A549 (cell line): ENCODE measurements at regions not wholly inside any gene's neighbourhood (a gene's known extent, or its start where the extent isn't known, plus 50 kb on each side); places are given as distances from the start of the nearest gene placed in this dataset.
A peak's percentile ranks its signal among the peaks of the same experiment; 100 is the strongest.

ENCODE experiments used
- ATAC-seq, 2 experiments: fragments of 200-7000 bp in 1 of 2; fragments of >200 bp in 1 of 2; cut with Nextera tagmentation in 1 of 2; cut with Tn5 transposase in 1 of 2; 3 replicates each; pipeline versions ENCODE4 v1.8.0 to v1.9.1; 2018 to 2020; ENCODE audit warnings: mild to moderate bottlenecking in 1 of 2, moderate library complexity in 1 of 2
- CTCF ChIA-PET: fragments of 300-600 bp; sonication (Branson Sonifier 250); formaldehyde crosslinking; extraction: SDS; loops from one replicate; lab custom pipeline; 2021; ENCODE audit warnings: antibody characterized with exemption, inconsistent platforms; lab: Yijun Ruan, JAX
- POLR2A ChIA-PET: fragments of 350-600 bp; formaldehyde crosslinking; extraction: SDS; loops from one replicate; lab custom pipeline; 2021; ENCODE audit warnings: antibody characterized with exemption, inconsistent platforms; lab: Yijun Ruan, JAX
- DNase-seq, 2 experiments: peaks; one replicate each; pipeline versions ENCODE4 v3.0.0 to v3.0.0-alpha.2; 2011 to 2016; ENCODE audit warnings: low read depth in 1 of 2, low spot score in 1 of 2
- FAIRE-seq: peaks from 2 replicates; lab custom pipeline; 2011; peaks lifted over from hg19 to GRCh38; lab: Jason Lieb, UNC
- H3K27ac ChIP-seq, 2 experiments: fragments of >200 bp; sonication (Bioruptor Twin); formaldehyde crosslinking; 3 replicates each; pipeline ENCODE4 v1.5.1; 2016 to 2017
- H3K4me1 ChIP-seq: fragments of >200 bp; sonication (Bioruptor Twin); formaldehyde crosslinking; 3 replicates; pipeline ENCODE4 v1.6.1; 2016
- H3K4me2 ChIP-seq: fragments of >200 bp; sonication (Bioruptor Twin); formaldehyde crosslinking; 3 replicates; pipeline ENCODE4 v1.6.1; 2016
- H3K4me3 ChIP-seq: fragments of >200 bp; sonication (Bioruptor Twin); formaldehyde crosslinking; 3 replicates; pipeline ENCODE4 v1.5.1; 2016
- H3K9me3 ChIP-seq: fragments of >200 bp; sonication (Bioruptor Twin); formaldehyde crosslinking; 3 replicates; pipeline ENCODE4 v1.6.1; 2016
- BHLHE40 ChIP-seq: IDR thresholded peaks from 2 replicates; pipeline ENCODE4 v1.6.1; 2012; ENCODE audit warnings: low read depth, low read length, inconsistent platforms
- CEBPB ChIP-seq, 2 experiments: fragments of >200 bp in 1 of 2; sonication (Bioruptor Twin) in 1 of 2; formaldehyde crosslinking in 1 of 2; IDR thresholded peaks; 2 replicates each; pipeline ENCODE4 v1.6.1; 2012 to 2016
- CHD4 ChIP-seq: fragments of 200-600 bp; sonication (generic); IDR thresholded peaks from 2 replicates; pipeline ENCODE4 v1.6.1; 2016; ENCODE audit warnings: antibody characterized with exemption, mild to moderate bottlenecking, borderline replicate concordance
- EP300 ChIP-seq, 2 experiments: fragments of >200 bp; sonication (Bioruptor Twin); formaldehyde crosslinking; IDR thresholded peaks; 2 replicates in 1 of 2; 3 replicates in 1 of 2; pipeline ENCODE4 v1.6.1; 2016 to 2017
- FOSB ChIP-seq: fragments of 250-450 bp; sonication (Bioruptor Pico); IDR thresholded peaks from 2 replicates; pipeline ENCODE4 v1.5.0; 2020; ENCODE audit warnings: mild to moderate bottlenecking, moderate library complexity
- FOSL2 ChIP-seq, 2 experiments: fragments of 450-650 bp in 1 of 2; fragments of >200 bp in 1 of 2; sonication (Bioruptor Twin) in 1 of 2; formaldehyde crosslinking; IDR thresholded peaks; 2 replicates each; pipeline versions ENCODE4 v1.5.0 to v1.6.1; 2016 to 2020; ENCODE audit warnings: mild to moderate bottlenecking in 1 of 2, moderate library complexity in 1 of 2
- GATA3 ChIP-seq: IDR thresholded peaks from 2 replicates; pipeline ENCODE4 v1.6.1; 2012; ENCODE audit warnings: borderline replicate concordance
- HDAC2 ChIP-seq: fragments of 200-600 bp; sonication (generic); IDR thresholded peaks from 2 replicates; pipeline ENCODE4 v1.6.1; 2016
- HOXA7 ChIP-seq: fragments of 250-450 bp; sonication (Bioruptor Pico); IDR thresholded peaks from 2 replicates; pipeline ENCODE4 v1.5.0; 2020; ENCODE audit warnings: mild to moderate bottlenecking, moderate library complexity
- HOXB13 ChIP-seq: fragments of 250-450 bp; sonication (Bioruptor Pico); IDR thresholded peaks from 2 replicates; pipeline ENCODE4 v1.5.0; 2020; ENCODE audit warnings: low read depth, mild to moderate bottlenecking, moderate library complexity
- HOXB5 ChIP-seq: fragments of 250-450 bp; sonication (Bioruptor Pico); IDR thresholded peaks from 2 replicates; pipeline ENCODE4 v1.5.0; 2020; ENCODE audit warnings: mild to moderate bottlenecking, moderate library complexity
- JUN ChIP-seq, 2 experiments: fragments of >200 bp; sonication (Bioruptor Twin); formaldehyde crosslinking; IDR thresholded peaks; 2 replicates in 1 of 2; 3 replicates in 1 of 2; pipeline ENCODE4 v1.6.1; 2016 to 2017
- JUNB ChIP-seq: fragments of >200 bp; sonication (Bioruptor Twin); formaldehyde crosslinking; IDR thresholded peaks from 2 replicates; pipeline ENCODE4 v1.6.1; 2016
- KDM1A ChIP-seq: fragments of 200-600 bp; sonication (generic); IDR thresholded peaks from 2 replicates; pipeline ENCODE4 v1.6.1; 2016; ENCODE audit warnings: low read depth, mild to moderate bottlenecking
- MAFK ChIP-seq: fragments of 450-650 bp; IDR thresholded peaks from 2 replicates; pipeline ENCODE4 v1.6.1; 2014; ENCODE audit not compliant: partially characterized antibody
- MAZ ChIP-seq: fragments of 150-350 bp; IDR thresholded peaks from 2 replicates; pipeline ENCODE4 v1.6.1; 2014; ENCODE audit warnings: antibody characterized with exemption, low read depth, low read length, borderline replicate concordance
- POLR2A ChIP-seq: IDR thresholded peaks from 2 replicates; pipeline ENCODE4 v1.6.1; 2012; ENCODE audit warnings: mild to moderate bottlenecking, low read length
- RAD21 ChIP-seq, 2 experiments: fragments of >200 bp in 1 of 2; sonication (Bioruptor Twin) in 1 of 2; formaldehyde crosslinking in 1 of 2; IDR thresholded peaks in 1 of 2; conservative IDR thresholded peaks in 1 of 2; 2 replicates in 1 of 2; 3 replicates in 1 of 2; pipeline ENCODE4 v1.6.1; 2012 to 2018; ENCODE audit warnings: inconsistent platforms in 1 of 2
- RFX5 ChIP-seq: fragments of 450-650 bp; IDR thresholded peaks from 2 replicates; pipeline ENCODE4 v1.7.1; 2014; ENCODE audit warnings: antibody characterized with exemption, mild to moderate bottlenecking, moderate library complexity
- SMC3 ChIP-seq: fragments of >200 bp; sonication (Bioruptor Twin); formaldehyde crosslinking; IDR thresholded peaks from 3 replicates; pipeline ENCODE4 v1.6.1; 2018; ENCODE audit warnings: inconsistent platforms
- TFCP2L1 ChIP-seq: fragments of 250-450 bp; sonication (Bioruptor Pico); IDR thresholded peaks from 2 replicates; pipeline ENCODE4 v1.5.0; 2021; ENCODE audit warnings: mild to moderate bottlenecking
- ZC3H11A ChIP-seq: fragments of 450-650 bp; IDR thresholded peaks from 2 replicates; pipeline ENCODE4 v1.6.1; 2014; ENCODE audit warnings: antibody characterized with exemption, mild to moderate bottlenecking
- ZNF302 ChIP-seq: fragments of 250-450 bp; sonication (Bioruptor Pico); IDR thresholded peaks from 2 replicates; pipeline ENCODE4 v1.9.0; 2021; ENCODE audit warnings: inconsistent platforms, mild to moderate bottlenecking, moderate library complexity
- WGBS: methylation state at CpG from one replicate; pipeline ENCODE4 v1.1.6; 2017; ENCODE audit errors: missing lambda C conversion rate; 5-methylcytosine and 5-hydroxymethylcytosine counted together
- TF ChIP-seq, protein P1 (sequence below): fragments of >200 bp; sonication (Bioruptor Twin); formaldehyde crosslinking; IDR thresholded peaks from 2 replicates; pipeline ENCODE4 v1.6.1; 2016
- TF ChIP-seq, protein P2 (sequence below): IDR thresholded peaks from 2 replicates; pipeline ENCODE4 v1.6.1; 2012
- TF ChIP-seq, protein P3 (sequence below): IDR thresholded peaks from 2 replicates; pipeline ENCODE4 v1.6.1; 2012
- TF ChIP-seq, protein P4 (sequence below): fragments of 200-600 bp; sonication (generic); IDR thresholded peaks from 2 replicates; pipeline ENCODE4 v1.6.1; 2016; ENCODE audit warnings: antibody characterized with exemption, mild to moderate bottlenecking, moderate library complexity
- TF ChIP-seq, protein P5 (sequence below): fragments of >200 bp; sonication (Bioruptor Twin); formaldehyde crosslinking; IDR thresholded peaks from 3 replicates; pipeline ENCODE4 v1.6.1; 2016
- TF ChIP-seq, protein P6 (sequence below): fragments of 450-650 bp; IDR thresholded peaks from 2 replicates; pipeline ENCODE4 v1.6.1; 2014; ENCODE audit warnings: antibody characterized with exemption

DNA sequence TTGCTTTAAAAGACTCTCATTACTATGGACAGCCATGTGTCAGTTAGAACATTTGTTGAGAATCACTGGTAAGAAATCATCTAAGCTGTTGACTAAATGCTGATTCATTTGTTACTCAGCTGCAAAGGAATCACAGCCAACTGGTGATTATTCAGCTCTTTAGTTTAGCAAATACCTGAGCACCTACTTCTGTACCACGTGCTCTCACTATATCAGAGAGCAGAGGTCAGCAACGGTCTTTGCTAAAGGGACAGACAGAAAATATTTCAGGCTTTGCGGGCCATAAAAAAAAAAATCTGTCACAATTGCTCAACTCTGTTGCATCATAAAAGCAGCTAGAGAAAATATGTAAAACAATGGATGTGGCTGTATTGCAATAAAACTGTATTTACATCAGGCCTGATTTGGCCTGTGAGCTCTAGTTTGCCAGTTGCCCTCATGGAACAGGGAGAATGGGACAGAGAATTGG lies 377.6 kb downstream of the DNAH5 start:
- Histone ChIP-seq H3K9me3 (peaks cover 14% of the 10 kb centered on the region; the same call in 1 of the 3 replicates), H3K4me1 (peaks cover 22% of the 10 kb centered on the region; the same call in 2 of the 3 replicates), H3K4me3 (no peak overlapping the region), H3K27ac (peak overlapping the region; percentile 70 to 77), H3K4me2 (peak overlapping the region; percentile 30)
- peak; percentile 67 for FAIRE-seq
- ChIA-PET CTCF (no interaction called here), POLR2A (no interaction called here)
- 6% methylated on average over 3 of the region's 3 CpGs for whole genome bisulfite sequencing
- DNase-seq: peak; percentile 25 to 60
- peak; percentile 79 to 88 for ATAC-seq
- peak; percentile 72 for TF ChIP-seq MAFK
- peak; percentile 68; the same call in 1 of the 2 replicates for TF ChIP-seq GATA3
- TF ChIP-seq, protein P1, sequence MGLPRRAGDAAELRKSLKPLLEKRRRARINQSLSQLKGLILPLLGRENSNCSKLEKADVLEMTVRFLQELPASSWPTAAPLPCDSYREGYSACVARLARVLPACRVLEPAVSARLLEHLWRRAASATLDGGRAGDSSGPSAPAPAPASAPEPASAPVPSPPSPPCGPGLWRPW: peak; percentile 63; the same call in 1 of the 2 replicates
- no peak for TF ChIP-seq FOSB (CRISPR knock-in tag)
- TF ChIP-seq, protein P2, sequence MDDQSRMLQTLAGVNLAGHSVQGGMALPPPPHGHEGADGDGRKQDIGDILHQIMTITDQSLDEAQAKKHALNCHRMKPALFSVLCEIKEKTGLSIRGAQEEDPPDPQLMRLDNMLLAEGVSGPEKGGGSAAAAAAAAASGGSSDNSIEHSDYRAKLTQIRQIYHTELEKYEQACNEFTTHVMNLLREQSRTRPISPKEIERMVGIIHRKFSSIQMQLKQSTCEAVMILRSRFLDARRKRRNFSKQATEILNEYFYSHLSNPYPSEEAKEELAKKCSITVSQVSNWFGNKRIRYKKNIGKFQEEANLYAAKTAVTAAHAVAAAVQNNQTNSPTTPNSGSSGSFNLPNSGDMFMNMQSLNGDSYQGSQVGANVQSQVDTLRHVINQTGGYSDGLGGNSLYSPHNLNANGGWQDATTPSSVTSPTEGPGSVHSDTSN: 0 out of 2 replicates have a peak, but pooled peaks have one; percentile 50
- TF ChIP-seq JUNB: peak; percentile 76
- no peak for TF ChIP-seq HOXA7
- TF ChIP-seq, protein P3, sequence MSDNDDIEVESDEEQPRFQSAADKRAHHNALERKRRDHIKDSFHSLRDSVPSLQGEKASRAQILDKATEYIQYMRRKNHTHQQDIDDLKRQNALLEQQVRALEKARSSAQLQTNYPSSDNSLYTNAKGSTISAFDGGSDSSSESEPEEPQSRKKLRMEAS: peak; percentile 82
- TF ChIP-seq CEBPB (IDR thresholded peaks at IDR 0.05): peak; percentile 82 to 95
- TF ChIP-seq HOXB5: no peak
- TF ChIP-seq HDAC2: no peak
- TF ChIP-seq TFCP2L1 (CRISPR knock-in tag): no peak
- TF ChIP-seq, protein P4, sequence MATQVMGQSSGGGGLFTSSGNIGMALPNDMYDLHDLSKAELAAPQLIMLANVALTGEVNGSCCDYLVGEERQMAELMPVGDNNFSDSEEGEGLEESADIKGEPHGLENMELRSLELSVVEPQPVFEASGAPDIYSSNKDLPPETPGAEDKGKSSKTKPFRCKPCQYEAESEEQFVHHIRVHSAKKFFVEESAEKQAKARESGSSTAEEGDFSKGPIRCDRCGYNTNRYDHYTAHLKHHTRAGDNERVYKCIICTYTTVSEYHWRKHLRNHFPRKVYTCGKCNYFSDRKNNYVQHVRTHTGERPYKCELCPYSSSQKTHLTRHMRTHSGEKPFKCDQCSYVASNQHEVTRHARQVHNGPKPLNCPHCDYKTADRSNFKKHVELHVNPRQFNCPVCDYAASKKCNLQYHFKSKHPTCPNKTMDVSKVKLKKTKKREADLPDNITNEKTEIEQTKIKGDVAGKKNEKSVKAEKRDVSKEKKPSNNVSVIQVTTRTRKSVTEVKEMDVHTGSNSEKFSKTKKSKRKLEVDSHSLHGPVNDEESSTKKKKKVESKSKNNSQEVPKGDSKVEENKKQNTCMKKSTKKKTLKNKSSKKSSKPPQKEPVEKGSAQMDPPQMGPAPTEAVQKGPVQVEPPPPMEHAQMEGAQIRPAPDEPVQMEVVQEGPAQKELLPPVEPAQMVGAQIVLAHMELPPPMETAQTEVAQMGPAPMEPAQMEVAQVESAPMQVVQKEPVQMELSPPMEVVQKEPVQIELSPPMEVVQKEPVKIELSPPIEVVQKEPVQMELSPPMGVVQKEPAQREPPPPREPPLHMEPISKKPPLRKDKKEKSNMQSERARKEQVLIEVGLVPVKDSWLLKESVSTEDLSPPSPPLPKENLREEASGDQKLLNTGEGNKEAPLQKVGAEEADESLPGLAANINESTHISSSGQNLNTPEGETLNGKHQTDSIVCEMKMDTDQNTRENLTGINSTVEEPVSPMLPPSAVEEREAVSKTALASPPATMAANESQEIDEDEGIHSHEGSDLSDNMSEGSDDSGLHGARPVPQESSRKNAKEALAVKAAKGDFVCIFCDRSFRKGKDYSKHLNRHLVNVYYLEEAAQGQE: no peak
- TF ChIP-seq EP300 (IDR thresholded peaks at IDR 0.05): 0 out of 5 replicates have a peak, but pooled peaks of 1 of the 2 experiments have one; percentile 36
- peak in 1 of 2 experiments; percentile 52; a peak in 2 of 5 replicates for TF ChIP-seq JUN (IDR thresholded peaks at IDR 0.05)
- TF ChIP-seq, protein P5, sequence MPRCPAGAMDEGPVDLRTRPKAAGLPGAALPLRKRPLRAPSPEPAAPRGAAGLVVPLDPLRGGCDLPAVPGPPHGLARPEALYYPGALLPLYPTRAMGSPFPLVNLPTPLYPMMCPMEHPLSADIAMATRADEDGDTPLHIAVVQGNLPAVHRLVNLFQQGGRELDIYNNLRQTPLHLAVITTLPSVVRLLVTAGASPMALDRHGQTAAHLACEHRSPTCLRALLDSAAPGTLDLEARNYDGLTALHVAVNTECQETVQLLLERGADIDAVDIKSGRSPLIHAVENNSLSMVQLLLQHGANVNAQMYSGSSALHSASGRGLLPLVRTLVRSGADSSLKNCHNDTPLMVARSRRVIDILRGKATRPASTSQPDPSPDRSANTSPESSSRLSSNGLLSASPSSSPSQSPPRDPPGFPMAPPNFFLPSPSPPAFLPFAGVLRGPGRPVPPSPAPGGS: 0 out of 3 replicates have a peak, but pooled peaks have one; percentile 43
- TF ChIP-seq ZC3H11A: no peak
- TF ChIP-seq, protein P6, sequence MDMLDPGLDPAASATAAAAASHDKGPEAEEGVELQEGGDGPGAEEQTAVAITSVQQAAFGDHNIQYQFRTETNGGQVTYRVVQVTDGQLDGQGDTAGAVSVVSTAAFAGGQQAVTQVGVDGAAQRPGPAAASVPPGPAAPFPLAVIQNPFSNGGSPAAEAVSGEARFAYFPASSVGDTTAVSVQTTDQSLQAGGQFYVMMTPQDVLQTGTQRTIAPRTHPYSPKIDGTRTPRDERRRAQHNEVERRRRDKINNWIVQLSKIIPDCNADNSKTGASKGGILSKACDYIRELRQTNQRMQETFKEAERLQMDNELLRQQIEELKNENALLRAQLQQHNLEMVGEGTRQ: peak; percentile 58; the same call in 1 of the 2 replicates
- peak; percentile 64 for TF ChIP-seq FOSL2 (IDR thresholded peaks at IDR 0.05)
- TF ChIP-seq FOSL2 (CRISPR knock-in tag; IDR thresholded peaks at IDR 0.05): peak; percentile 77

DNA sequence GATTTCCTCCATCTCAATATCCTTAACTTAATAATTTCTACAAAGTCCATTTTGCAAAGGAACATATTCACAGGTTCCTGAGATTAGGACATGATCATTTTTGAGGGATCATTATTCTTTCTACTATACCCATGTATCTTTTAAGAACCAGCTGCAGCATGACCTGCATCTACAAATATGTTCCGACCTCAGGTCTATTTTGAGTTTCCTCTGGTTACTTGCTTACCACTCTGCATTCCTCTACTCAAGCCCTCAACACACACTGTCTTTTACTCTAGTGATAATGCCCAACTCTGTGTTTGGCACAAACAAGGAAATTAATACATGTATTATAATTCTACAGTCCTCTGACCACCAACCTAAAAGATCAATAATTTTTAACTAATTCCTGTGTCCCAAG lies 386.1 kb downstream of the DNAH5 start:
- no peaks in the 10 kb centered on the region for H3K9me3 ChIP-seq
- CTCF ChIA-PET: no interaction called here
- H3K4me1 ChIP-seq: no peaks in the 10 kb centered on the region
- no peak for DNase-seq
- ATAC-seq: no peak
- no peak overlapping the region for H3K27ac ChIP-seq
- no peak overlapping the region for H3K4me2 ChIP-seq
- no peak for FAIRE-seq
- no peak overlapping the region for H3K4me3 ChIP-seq
- WGBS: 27% methylated on average over 1 of the region's 1 CpG
- POLR2A ChIA-PET: no interaction called here
- no peak for TF ChIP-seq CHD4
- TF ChIP-seq BHLHE40: no peak
- TF ChIP-seq, protein P2: no peak
- TF ChIP-seq RAD21 (conservative IDR thresholded peaks at IDR 0.05 in 1 of 2, IDR thresholded peaks at IDR 0.05 in 1 of 2): no peak
- TF ChIP-seq KDM1A: no peak
- no peak for TF ChIP-seq POLR2A
- TF ChIP-seq ZNF302 (CRISPR knock-in tag): no peak
- no peak for TF ChIP-seq HOXB13 (CRISPR knock-in tag)
- TF ChIP-seq JUNB: no peak
- no peak for TF ChIP-seq ZC3H11A
- TF ChIP-seq RFX5: no peak
- TF ChIP-seq SMC3: no peak
- no peak for TF ChIP-seq HOXB5
- no peak for TF ChIP-seq HOXA7
- no peak for TF ChIP-seq FOSB (CRISPR knock-in tag)
- no peak for TF ChIP-seq MAZ
